ENCODE measurements at regions not wholly inside any gene's neighbourhood (a gene's known extent, or its start where the extent isn't known, plus 50 kb on each side); places are given as distances from the start of the nearest gene placed in this dataset.

- FAIRE-seq (no peak), DNase-seq (ENCODE audit: insufficient read length, low spot score) (no peak)
- no peak for TF ChIP-seq CTCF (IDR thresholded peaks at IDR 0.05; ENCODE audit: insufficient read depth, missing control alignments)
Observed at GRCh38 chr20:58133020-58133808, 95.2 kb downstream of the ANKRD60 start.

- no peak for TF ChIP-seq CTCF (IDR thresholded peaks at IDR 0.05; ENCODE audit: insufficient read depth, missing control alignments)
- FAIRE-seq: no peak
- no peak for DNase-seq (ENCODE audit: insufficient read length, low spot score)
Observed at GRCh38 chr20:58131551-58132142, 96.8 kb downstream of the ANKRD60 start.

- TF ChIP-seq CTCF (IDR thresholded peaks at IDR 0.05; ENCODE audit: insufficient read depth, missing control alignments): no peak
- no peak for FAIRE-seq
- DNase-seq (ENCODE audit: insufficient read length, low spot score): no peak
Observed at GRCh38 chr20:58131151-58131550, 97.3 kb downstream of the ANKRD60 start.

GRCh38 chr20:58130581-58130980 is 97.9 kb downstream of the ANKRD60 start:
- no peak for TF ChIP-seq CTCF (IDR thresholded peaks at IDR 0.05; ENCODE audit: insufficient read depth, missing control alignments)
- no peak for FAIRE-seq
- DNase-seq (ENCODE audit: insufficient read length, low spot score): no peak

GRCh38 chr20:58130156-58130555 is 98.3 kb downstream of the ANKRD60 start:
- TF ChIP-seq CTCF (IDR thresholded peaks at IDR 0.05; ENCODE audit: insufficient read depth, missing control alignments): no peak
- DNase-seq (ENCODE audit: insufficient read length, low spot score): no peak
- no peak for FAIRE-seq

GRCh38 chr20:58129721-58130151 is 98.7 kb downstream of the ANKRD60 start:
- DNase-seq (ENCODE audit: insufficient read length, low spot score): no peak
- TF ChIP-seq CTCF (IDR thresholded peaks at IDR 0.05; ENCODE audit: insufficient read depth, missing control alignments): no peak
- FAIRE-seq: no peak
